ENCODE measurements at regions not wholly inside any gene's neighbourhood (a gene's known extent, or its start where the extent isn't known, plus 50 kb on each side); places are given as distances from the start of the nearest gene placed in this dataset.
"Not testable (repeated sequence)": the region's sequence is repeated elsewhere in the genome, so short reads cannot be mapped to it uniquely, and the experiment has no call there.

DNA sequence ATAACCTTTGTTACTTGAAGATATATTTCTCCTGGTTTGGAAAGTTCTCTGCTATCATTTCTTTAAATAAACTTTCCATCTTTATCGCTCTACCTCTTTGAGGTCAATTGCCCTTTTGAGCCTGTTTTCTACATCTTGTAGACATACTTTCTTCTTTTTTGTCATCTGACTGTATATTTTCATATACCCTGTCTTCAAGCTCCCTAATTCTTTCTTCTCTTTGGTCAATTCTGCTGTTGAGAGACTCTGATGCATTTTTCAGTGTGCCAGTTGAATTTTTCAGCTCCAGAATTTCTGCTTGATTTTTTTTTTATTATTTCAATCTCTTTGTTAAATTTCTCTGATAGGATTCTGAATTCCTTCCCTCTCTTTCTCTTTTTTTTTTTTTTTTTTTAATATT is 511.2 kb upstream of the GRAMD2B start:
- no peak overlapping the region for H3K27ac ChIP-seq (ENCODE audit: low read length)

DNA sequence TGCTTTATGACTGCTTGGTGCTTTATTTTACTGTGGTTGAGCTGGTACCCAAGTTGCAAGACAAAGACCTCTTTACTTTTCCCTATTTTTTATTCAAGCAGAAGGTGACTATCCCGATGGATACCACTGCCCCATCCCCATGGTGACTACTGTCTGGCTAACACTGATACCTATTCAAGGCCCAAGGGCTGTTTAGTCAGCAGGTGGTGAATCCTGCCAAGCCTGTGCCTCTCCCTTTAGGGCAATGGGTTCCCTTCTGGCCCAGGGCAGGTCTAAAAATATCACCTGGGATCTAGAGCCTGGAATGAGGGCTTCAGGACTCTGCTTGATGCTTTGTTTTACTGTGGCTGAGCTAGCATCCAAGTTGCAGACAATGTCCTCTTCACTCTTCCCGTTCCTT is 510.0 kb upstream of the GRAMD2B start:
- H3K27me3 ChIP-seq (ENCODE audit: control insufficient read depth in 1 of 2, insufficient read depth in 2 of 2, low read length in 2 of 2), result no peaks in the 10 kb centered on the region
- no peak overlapping the region for H3K9ac ChIP-seq (ENCODE audit: low read length in 2 of 2)
- H3K4me3 ChIP-seq (ENCODE audit: low read length in 2 of 2), result no peak overlapping the region
- no peaks in the 10 kb centered on the region for H3K36me3 ChIP-seq (ENCODE audit: control insufficient read depth in 2 of 2, insufficient read depth in 2 of 2, low read length in 2 of 2)
- no peaks in the 10 kb centered on the region for H3K4me1 ChIP-seq (ENCODE audit: control insufficient read depth, insufficient read depth, low read length)
- H3K9me3 ChIP-seq (ENCODE audit: control insufficient read depth in 2 of 2, low read length in 2 of 2), result peaks cover 3 to 11% of the 10 kb centered on the region in 2 donors
- no peak overlapping the region for H3K27ac ChIP-seq (ENCODE audit: low read length)

More for the DNA sequence above, 511.2 kb upstream of the GRAMD2B start:
- Histone ChIP-seq H3K27me3 (ENCODE audit: control insufficient read depth in 1 of 2, insufficient read depth in 2 of 2, low read length in 2 of 2) (no peaks in the 10 kb centered on the region), H3K4me1 (ENCODE audit: control insufficient read depth, insufficient read depth, low read length) (no peaks in the 10 kb centered on the region), H3K9ac (ENCODE audit: low read length in 2 of 2) (no peak overlapping the region), H3K4me3 (ENCODE audit: low read length in 2 of 2) (no peak overlapping the region), H3K9me3 (ENCODE audit: control insufficient read depth in 2 of 2, low read length in 2 of 2) (peaks cover 3 to 11% of the 10 kb centered on the region in 2 donors), H3K36me3 (ENCODE audit: control insufficient read depth in 2 of 2, insufficient read depth in 2 of 2, low read length in 2 of 2) (no peaks in the 10 kb centered on the region)

DNA sequence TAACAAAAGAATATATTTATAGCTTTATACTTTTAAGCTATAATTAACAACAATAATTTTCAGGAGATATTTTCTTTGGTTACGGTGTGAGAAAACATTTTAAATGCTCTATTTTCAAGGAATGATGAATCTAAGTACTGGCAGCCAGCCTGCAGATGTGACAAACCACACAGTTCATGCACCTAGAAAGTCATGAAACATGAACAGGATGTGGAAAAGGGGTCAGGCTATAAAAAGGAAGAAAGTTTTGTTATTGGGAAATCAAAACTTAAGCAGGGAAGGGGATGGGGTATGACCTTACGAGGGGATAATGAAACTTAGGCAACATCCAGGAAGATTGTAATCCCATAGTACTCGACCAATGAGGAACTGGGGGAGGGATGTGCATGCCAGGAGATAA is 508.7 kb upstream of the GRAMD2B start:
- no peak overlapping the region for H3K27ac ChIP-seq (ENCODE audit: low read length)
- no peaks in the 10 kb centered on the region for H3K27me3 ChIP-seq (ENCODE audit: control insufficient read depth in 1 of 2, insufficient read depth in 2 of 2, low read length in 2 of 2)
- H3K9ac ChIP-seq (ENCODE audit: low read length in 2 of 2), result no peak overlapping the region
- H3K36me3 ChIP-seq (ENCODE audit: control insufficient read depth in 2 of 2, insufficient read depth in 2 of 2, low read length in 2 of 2), result no peaks in the 10 kb centered on the region
- no peaks in the 10 kb centered on the region for H3K4me1 ChIP-seq (ENCODE audit: control insufficient read depth, insufficient read depth, low read length)
- no peak overlapping the region for H3K4me3 ChIP-seq (ENCODE audit: low read length in 2 of 2)
- H3K9me3 ChIP-seq (ENCODE audit: control insufficient read depth in 2 of 2, low read length in 2 of 2), result peaks cover 3 to 11% of the 10 kb centered on the region in 2 donors

DNA sequence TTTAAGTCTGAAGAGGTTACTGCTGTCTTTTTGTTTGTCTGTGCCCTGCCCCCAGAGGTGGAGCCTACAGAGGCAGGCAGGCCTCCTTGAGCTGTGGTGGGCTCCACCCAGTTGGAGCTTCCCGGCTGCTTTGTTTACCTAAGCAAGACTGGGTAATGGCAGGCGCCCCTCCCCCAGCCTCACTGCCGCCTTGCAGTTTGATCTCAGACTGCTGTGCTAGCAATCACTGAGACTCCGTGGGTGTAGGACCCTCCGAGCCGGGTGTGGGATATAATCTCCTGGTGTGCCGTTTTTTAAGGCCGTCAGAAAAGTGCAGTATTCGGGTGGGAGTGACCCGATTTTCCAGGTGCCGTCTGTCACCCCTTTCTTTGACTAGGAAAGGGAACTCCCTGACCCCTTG is 499.3 kb upstream of the GRAMD2B start:
- H3K9me3 ChIP-seq (ENCODE audit: control insufficient read depth in 2 of 2, low read length in 2 of 2); H3K4me3 ChIP-seq (ENCODE audit: low read length in 2 of 2); H3K27ac ChIP-seq (ENCODE audit: low read length); H3K4me1 ChIP-seq (ENCODE audit: control insufficient read depth, insufficient read depth, low read length); H3K9ac ChIP-seq (ENCODE audit: low read length in 2 of 2); H3K27me3 ChIP-seq (ENCODE audit: control insufficient read depth in 1 of 2, insufficient read depth in 2 of 2, low read length in 2 of 2); H3K36me3 ChIP-seq (ENCODE audit: control insufficient read depth in 2 of 2, insufficient read depth in 2 of 2, low read length in 2 of 2): not testable (repeated sequence)

DNA sequence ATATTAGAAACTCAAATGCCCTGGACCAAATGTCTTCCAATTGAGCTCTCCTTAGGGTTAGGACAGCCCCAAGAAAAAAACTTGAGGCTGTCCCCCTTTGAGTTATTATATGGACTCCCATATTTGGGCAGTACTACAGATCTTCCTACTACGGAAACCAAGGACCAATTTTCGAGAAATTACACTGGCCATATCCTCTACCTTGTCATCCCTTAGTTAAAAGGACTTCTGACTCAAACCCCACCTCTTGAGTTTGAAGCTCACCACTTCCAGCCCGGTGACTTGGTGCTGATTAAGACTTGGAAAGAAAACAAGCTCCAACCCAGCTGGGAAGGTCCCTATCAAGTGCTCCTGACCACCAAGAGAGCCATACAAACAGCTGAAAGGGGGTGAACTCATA is 497.0 kb upstream of the GRAMD2B start:
- H3K9ac ChIP-seq (ENCODE audit: low read length in 2 of 2), result no peak overlapping the region
- H3K27me3 ChIP-seq (ENCODE audit: control insufficient read depth in 1 of 2, insufficient read depth in 2 of 2, low read length in 2 of 2), result no peaks in the 10 kb centered on the region
- H3K27ac ChIP-seq (ENCODE audit: low read length), result no peak overlapping the region
- H3K4me3 ChIP-seq (ENCODE audit: low read length in 2 of 2), result no peak overlapping the region
- no peaks in the 10 kb centered on the region for H3K36me3 ChIP-seq (ENCODE audit: control insufficient read depth in 2 of 2, insufficient read depth in 2 of 2, low read length in 2 of 2)
- no peaks in the 10 kb centered on the region for H3K9me3 ChIP-seq (ENCODE audit: control insufficient read depth in 2 of 2, low read length in 2 of 2)
- H3K4me1 ChIP-seq (ENCODE audit: control insufficient read depth, insufficient read depth, low read length), result no peaks in the 10 kb centered on the region

DNA sequence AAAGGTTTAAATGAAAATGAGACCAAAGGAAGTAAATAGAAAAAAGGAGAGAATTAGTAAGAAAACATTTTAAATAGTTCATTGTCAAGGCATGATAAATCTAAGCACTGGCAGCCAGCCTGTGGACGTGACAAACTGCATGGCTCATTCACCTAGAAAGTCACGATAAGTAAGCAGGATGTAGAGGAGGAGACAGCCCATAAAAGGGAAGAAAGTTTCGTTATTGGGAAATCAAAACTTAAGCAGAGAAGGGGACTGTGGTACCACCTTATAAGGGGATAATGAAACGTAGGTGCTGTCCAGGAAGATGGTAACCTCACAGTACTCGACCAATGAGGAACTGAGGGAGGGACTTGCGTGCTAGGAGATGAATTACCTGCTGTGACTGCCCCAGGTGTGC is 494.5 kb upstream of the GRAMD2B start:
- H3K9me3 ChIP-seq (ENCODE audit: control insufficient read depth in 2 of 2, low read length in 2 of 2), result no peaks in the 10 kb centered on the region
- H3K4me3 ChIP-seq (ENCODE audit: low read length in 2 of 2), result no peak overlapping the region
- H3K4me1 ChIP-seq (ENCODE audit: control insufficient read depth, insufficient read depth, low read length), result no peaks in the 10 kb centered on the region
- no peak overlapping the region for H3K27ac ChIP-seq (ENCODE audit: low read length)
- no peak overlapping the region for H3K9ac ChIP-seq (ENCODE audit: low read length in 2 of 2)
- no peaks in the 10 kb centered on the region for H3K27me3 ChIP-seq (ENCODE audit: control insufficient read depth in 1 of 2, insufficient read depth in 2 of 2, low read length in 2 of 2)
- H3K36me3 ChIP-seq (ENCODE audit: control insufficient read depth in 2 of 2, insufficient read depth in 2 of 2, low read length in 2 of 2), result no peaks in the 10 kb centered on the region

DNA sequence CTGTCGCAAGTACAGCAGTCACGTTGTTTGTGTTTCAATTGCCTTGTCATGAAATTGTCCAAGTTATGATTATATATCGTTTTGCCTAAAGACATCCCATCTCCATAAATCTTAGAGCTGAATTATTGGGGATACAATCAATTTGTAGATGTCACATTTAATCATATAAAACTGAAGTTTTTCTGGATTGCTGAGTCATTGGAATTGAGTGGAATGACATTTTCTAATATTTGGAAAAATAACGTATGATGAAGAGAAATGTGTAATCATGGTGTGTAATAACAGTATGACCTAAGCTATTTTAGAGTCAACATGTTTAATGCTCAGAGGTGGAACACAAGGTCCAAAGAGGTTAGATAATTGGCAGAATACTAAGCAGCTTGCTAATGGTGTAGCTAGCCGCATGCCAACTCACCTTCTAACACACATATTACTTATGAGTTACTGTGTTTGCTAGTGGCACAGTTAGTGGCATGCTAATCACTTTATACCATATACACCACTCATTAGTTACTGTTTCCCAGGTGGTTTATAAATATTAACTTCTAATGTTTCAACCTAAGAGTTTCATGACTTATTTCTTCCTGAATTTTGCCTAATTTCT is 473.1 kb upstream of the GRAMD2B start:
- H3K27ac ChIP-seq (ENCODE audit: low read length), result no peak overlapping the region
- H3K9ac ChIP-seq (ENCODE audit: low read length in 2 of 2), result no peak overlapping the region
- H3K36me3 ChIP-seq (ENCODE audit: control insufficient read depth in 2 of 2, insufficient read depth in 2 of 2, low read length in 2 of 2), result no peaks in the 10 kb centered on the region
- no peaks in the 10 kb centered on the region for H3K9me3 ChIP-seq (ENCODE audit: control insufficient read depth in 2 of 2, low read length in 2 of 2)
- H3K4me1 ChIP-seq (ENCODE audit: control insufficient read depth, insufficient read depth, low read length), result no peaks in the 10 kb centered on the region
- no peaks in the 10 kb centered on the region for H3K27me3 ChIP-seq (ENCODE audit: control insufficient read depth in 1 of 2, insufficient read depth in 2 of 2, low read length in 2 of 2)
- no peak overlapping the region for H3K4me3 ChIP-seq (ENCODE audit: low read length in 2 of 2)

DNA sequence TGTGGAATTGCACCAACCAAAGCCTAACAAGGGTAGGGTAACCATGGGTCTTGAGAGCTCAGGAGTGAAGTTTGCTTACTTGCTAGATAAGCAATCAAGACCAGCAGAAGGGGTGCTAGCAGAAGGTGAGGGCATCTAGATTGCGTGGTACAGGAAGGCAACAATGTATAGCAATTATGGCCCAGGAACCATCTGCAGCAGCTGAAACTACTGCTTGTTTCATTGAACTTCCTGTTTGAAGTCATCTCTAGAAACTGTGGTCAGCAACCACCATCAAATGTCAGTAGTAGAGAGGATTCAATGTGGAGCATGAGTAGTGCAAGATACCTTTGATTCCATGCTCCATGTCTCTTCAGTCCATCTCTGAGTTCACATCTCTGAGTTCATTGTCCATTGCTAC is 462.1 kb upstream of the GRAMD2B start:
- Histone ChIP-seq H3K36me3 (ENCODE audit: control insufficient read depth in 2 of 2, insufficient read depth in 2 of 2, low read length in 2 of 2) (no peaks in the 10 kb centered on the region), H3K27ac (ENCODE audit: low read length) (no peak overlapping the region), H3K9ac (ENCODE audit: low read length in 2 of 2) (no peak overlapping the region), H3K4me3 (ENCODE audit: low read length in 2 of 2) (no peak overlapping the region), H3K9me3 (ENCODE audit: control insufficient read depth in 2 of 2, low read length in 2 of 2) (no peaks in the 10 kb centered on the region), H3K4me1 (ENCODE audit: control insufficient read depth, insufficient read depth, low read length) (no peaks in the 10 kb centered on the region), H3K27me3 (ENCODE audit: control insufficient read depth in 1 of 2, insufficient read depth in 2 of 2, low read length in 2 of 2) (no peaks in the 10 kb centered on the region)

DNA sequence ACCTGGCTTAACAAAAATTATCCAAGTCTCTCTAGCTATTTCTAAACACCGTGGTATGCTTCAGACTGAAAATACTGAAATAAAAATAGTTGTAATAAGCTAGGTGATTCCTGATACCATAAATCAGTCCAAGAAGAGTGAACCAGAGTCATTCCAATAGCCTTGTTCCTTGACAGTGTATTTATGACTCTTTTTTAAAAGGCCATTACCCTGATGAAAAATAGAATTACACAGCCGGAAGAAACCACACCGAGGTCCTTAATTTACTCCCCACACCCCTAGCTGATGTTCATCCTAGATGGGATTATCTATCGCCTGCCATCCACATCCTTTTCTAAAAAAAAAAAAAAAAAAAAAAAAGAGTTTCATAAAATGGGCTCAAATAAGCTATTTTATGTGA is 457.6 kb upstream of the GRAMD2B start:
- Histone ChIP-seq H3K9ac (ENCODE audit: low read length in 2 of 2) (no peak overlapping the region), H3K27me3 (ENCODE audit: control insufficient read depth in 1 of 2, insufficient read depth in 2 of 2, low read length in 2 of 2) (no peaks in the 10 kb centered on the region), H3K4me1 (ENCODE audit: control insufficient read depth, insufficient read depth, low read length) (no peaks in the 10 kb centered on the region), H3K36me3 (ENCODE audit: control insufficient read depth in 2 of 2, insufficient read depth in 2 of 2, low read length in 2 of 2) (no peaks in the 10 kb centered on the region), H3K27ac (ENCODE audit: low read length) (no peak overlapping the region), H3K4me3 (ENCODE audit: low read length in 2 of 2) (no peak overlapping the region), H3K9me3 (ENCODE audit: control insufficient read depth in 2 of 2, low read length in 2 of 2) (no peaks in the 10 kb centered on the region)

DNA sequence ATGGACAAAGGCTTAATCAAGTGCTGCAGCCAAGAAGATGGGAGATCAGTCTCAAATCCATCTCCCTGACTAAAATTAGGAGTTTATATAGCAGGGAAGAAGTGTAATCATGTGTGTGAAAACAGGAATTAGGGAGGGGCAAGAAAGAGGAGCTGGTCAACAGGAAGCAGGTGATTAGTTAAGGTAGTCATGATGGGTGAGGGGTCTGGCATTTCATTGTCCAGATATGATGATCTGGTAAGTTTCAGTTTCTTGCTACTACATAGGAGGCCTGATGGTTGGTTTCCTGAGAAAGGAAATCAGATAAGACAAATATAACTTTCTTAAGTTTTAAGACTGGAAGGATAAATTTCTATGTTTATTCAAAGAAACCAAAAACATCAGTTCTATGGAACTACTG is 455.6 kb upstream of the GRAMD2B start:
- H3K27me3 ChIP-seq (ENCODE audit: control insufficient read depth in 1 of 2, insufficient read depth in 2 of 2, low read length in 2 of 2), result no peaks in the 10 kb centered on the region
- no peaks in the 10 kb centered on the region for H3K4me1 ChIP-seq (ENCODE audit: control insufficient read depth, insufficient read depth, low read length)

DNA sequence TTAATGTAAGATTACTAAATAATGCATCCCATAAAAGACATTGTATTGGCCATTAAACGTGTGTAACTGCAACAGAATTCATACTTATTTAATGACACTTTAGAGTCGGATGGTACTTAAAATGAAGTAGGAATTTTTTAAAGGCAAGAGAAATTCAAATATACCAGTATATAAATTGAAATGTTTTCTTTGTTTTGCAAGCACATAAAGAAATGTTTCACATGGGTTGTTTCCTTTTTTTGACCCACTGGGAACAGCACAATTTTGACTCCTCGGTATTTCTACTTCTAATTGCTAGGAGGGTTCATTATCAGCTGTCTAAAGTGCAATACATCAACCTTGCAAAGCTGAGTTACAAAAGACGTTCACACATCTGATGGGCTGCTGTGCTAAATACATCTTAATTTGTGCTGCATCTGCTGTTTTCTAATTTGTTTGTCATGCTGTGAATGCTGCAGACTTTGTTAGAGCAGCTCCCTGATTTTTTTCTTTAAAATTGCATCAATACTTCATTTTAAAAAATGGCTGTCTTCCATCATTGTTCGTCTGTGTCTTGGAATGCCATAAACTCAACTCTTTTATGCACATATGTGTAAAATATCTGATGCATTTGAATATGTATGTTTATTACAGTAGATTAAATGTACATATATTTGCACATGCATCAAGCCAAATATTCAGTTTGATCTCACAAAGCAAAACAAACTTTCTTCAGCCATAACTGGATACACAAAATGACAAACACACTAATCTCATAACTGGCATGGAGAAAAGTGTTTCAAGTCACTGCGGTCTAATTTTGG is 454.0 kb upstream of the GRAMD2B start:
- Histone ChIP-seq H3K9ac (ENCODE audit: low read length in 2 of 2) (no peak overlapping the region), H3K9me3 (ENCODE audit: control insufficient read depth in 2 of 2, low read length in 2 of 2) (no peaks in the 10 kb centered on the region), H3K27me3 (ENCODE audit: control insufficient read depth in 1 of 2, insufficient read depth in 2 of 2, low read length in 2 of 2) (no peaks in the 10 kb centered on the region), H3K4me1 (ENCODE audit: control insufficient read depth, insufficient read depth, low read length) (no peaks in the 10 kb centered on the region), H3K36me3 (ENCODE audit: control insufficient read depth in 2 of 2, insufficient read depth in 2 of 2, low read length in 2 of 2) (no peaks in the 10 kb centered on the region), H3K4me3 (ENCODE audit: low read length in 2 of 2) (no peak overlapping the region), H3K27ac (ENCODE audit: low read length) (no peak overlapping the region)

More for the DNA sequence above, 455.6 kb upstream of the GRAMD2B start:
- no peaks in the 10 kb centered on the region for H3K36me3 ChIP-seq (ENCODE audit: control insufficient read depth in 2 of 2, insufficient read depth in 2 of 2, low read length in 2 of 2)
- no peak overlapping the region for H3K9ac ChIP-seq (ENCODE audit: low read length in 2 of 2)
- H3K27ac ChIP-seq (ENCODE audit: low read length), result no peak overlapping the region
- H3K9me3 ChIP-seq (ENCODE audit: control insufficient read depth in 2 of 2, low read length in 2 of 2), result no peaks in the 10 kb centered on the region
- H3K4me3 ChIP-seq (ENCODE audit: low read length in 2 of 2), result no peak overlapping the region

All from stomach smooth muscle (tissue), 2 donors.